ENCODE measurements at regions not wholly inside any gene's neighbourhood (a gene's known extent, or its start where the extent isn't known, plus 50 kb on each side); places are given as distances from the start of the nearest gene placed in this dataset.
"Not testable (repeated sequence)": the region's sequence is repeated elsewhere in the genome, so short reads cannot be mapped to it uniquely, and the experiment has no call there.

GRCh38 chr16:29346203-29346602 is 60.3 kb downstream of the NPIPB11 start:
- ATAC-seq; H3K9me1 ChIP-seq (ENCODE audit: control insufficient read depth, insufficient read depth, low read length); BruUV-seq (replicated peaks); H4K20me1 ChIP-seq (replicated peaks; ENCODE audit: control insufficient read depth, insufficient read depth, low read length); POLR2A ChIA-PET; CTCF ChIA-PET (ENCODE audit: low intra/inter-chr PET ratio); DNase-seq (ENCODE audit: extremely low read depth in 1 of 4, low spot score in 3 of 4); intact Hi-C loops (cut with micrococcal nuclease); H3K79me2 ChIP-seq (ENCODE audit: control insufficient read depth, insufficient read depth, low read length); in situ Hi-C loops (cut with MboI); H3K9ac ChIP-seq (ENCODE audit: insufficient read depth in 1 of 2, low read depth in 2 of 2, low read length in 2 of 2); H3K4me1 ChIP-seq (replicated peaks in 1 of 2; ENCODE audit: control insufficient read depth in 2 of 2, insufficient read depth in 2 of 2, low read length in 2 of 2); H3K27me3 ChIP-seq (ENCODE audit: control insufficient read depth in 2 of 2, insufficient read depth in 2 of 2, low read length in 2 of 2); H3K27ac ChIP-seq (ENCODE audit: extremely low read depth, low read depth, low read length); H2AFZ ChIP-seq (ENCODE audit: low read depth, low read length); FAIRE-seq; H3K36me3 ChIP-seq (ENCODE audit: control insufficient read depth, insufficient read depth, low read length); H3K9me3 ChIP-seq (replicated peaks; ENCODE audit: control insufficient read depth, insufficient read depth, low read depth, low read length); H3K4me2 ChIP-seq (ENCODE audit: insufficient read depth, low read length); H3K4me3 ChIP-seq: not testable (repeated sequence)
- WGBS (ENCODE audit: insufficient coverage, low coverage, missing lambda C conversion rate) = 14% methylated on average over 1 of the region's 2 CpGs

DNA sequence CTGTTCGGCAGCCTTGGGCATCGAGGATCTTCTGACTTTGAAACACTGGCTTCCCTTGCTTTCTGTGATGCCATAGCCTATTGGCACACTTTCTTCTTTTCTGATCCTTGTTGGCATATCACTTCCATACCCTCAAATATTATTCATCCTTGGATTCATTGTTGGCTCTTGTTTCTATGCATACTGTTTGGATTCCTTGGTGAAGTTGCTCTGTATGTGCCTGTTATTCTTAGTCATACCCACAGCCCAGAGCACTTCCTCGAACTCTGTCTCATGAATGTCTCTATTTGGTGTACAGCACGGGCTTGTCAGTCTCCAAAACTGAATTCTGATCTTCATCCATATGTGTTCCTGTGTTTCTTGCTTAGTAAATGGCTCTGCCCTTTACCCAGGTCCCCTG is 63.6 kb downstream of the NPIPB11 start:
- H2AFZ ChIP-seq (ENCODE audit: low read depth, low read length); H3K36me3 ChIP-seq (ENCODE audit: control insufficient read depth, insufficient read depth, low read length); FAIRE-seq; H3K4me2 ChIP-seq (ENCODE audit: insufficient read depth, low read length); H3K9me1 ChIP-seq (ENCODE audit: control insufficient read depth, insufficient read depth, low read length); H3K4me3 ChIP-seq; H4K20me1 ChIP-seq (replicated peaks; ENCODE audit: control insufficient read depth, insufficient read depth, low read length); BruUV-seq (replicated peaks); DNase-seq (ENCODE audit: extremely low read depth in 1 of 4, low spot score in 3 of 4); in situ Hi-C loops (cut with MboI); CTCF ChIA-PET (ENCODE audit: low intra/inter-chr PET ratio); H3K79me2 ChIP-seq (ENCODE audit: control insufficient read depth, insufficient read depth, low read length); H3K27ac ChIP-seq (ENCODE audit: extremely low read depth, low read depth, low read length); H3K9ac ChIP-seq (ENCODE audit: insufficient read depth in 1 of 2, low read depth in 2 of 2, low read length in 2 of 2); H3K27me3 ChIP-seq (ENCODE audit: control insufficient read depth in 2 of 2, insufficient read depth in 2 of 2, low read length in 2 of 2); ATAC-seq; H3K4me1 ChIP-seq (replicated peaks in 1 of 2; ENCODE audit: control insufficient read depth in 2 of 2, insufficient read depth in 2 of 2, low read length in 2 of 2); POLR2A ChIA-PET; H3K9me3 ChIP-seq (replicated peaks; ENCODE audit: control insufficient read depth, insufficient read depth, low read depth, low read length); intact Hi-C loops (cut with micrococcal nuclease): not testable (repeated sequence)
- 15% methylated on average over 3 of the region's 4 CpGs for WGBS (ENCODE audit: insufficient coverage, low coverage, missing lambda C conversion rate)

DNA sequence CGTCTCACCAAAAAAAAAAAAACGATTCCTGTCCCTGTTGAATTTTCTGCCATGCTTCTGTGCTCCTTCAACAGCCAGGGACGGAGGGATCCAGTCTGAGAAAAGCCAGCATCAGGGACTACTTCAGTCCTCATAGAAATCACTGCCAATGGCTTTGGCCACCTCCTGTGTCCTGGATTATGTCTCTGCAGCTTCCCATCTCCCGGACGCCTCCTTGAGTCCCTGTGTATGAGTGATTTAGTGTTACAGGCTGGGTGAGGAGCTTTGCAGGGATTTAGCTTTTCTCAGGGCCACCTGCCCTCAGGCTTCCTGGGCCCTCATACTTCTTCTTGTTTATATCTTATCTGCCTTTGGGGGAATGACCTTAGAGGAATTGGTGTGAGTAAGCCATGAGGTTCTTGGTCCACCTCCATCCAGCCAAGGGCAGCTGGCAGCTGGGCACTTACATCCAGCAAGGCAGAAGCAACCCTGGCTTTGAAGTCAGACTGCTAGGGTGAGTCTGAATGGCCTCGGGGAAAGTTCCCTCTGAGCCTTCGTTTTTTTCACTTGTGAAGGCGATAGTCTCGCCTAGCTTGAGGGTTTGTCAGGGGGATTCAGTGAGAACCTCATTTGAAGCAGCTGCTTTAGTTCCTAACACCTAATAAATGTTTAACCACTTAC is 65.6 kb downstream of the NPIPB11 start:
- H3K9me1 ChIP-seq (ENCODE audit: control insufficient read depth, insufficient read depth, low read length); intact Hi-C loops (cut with micrococcal nuclease); FAIRE-seq; H3K4me2 ChIP-seq (ENCODE audit: insufficient read depth, low read length); H3K27ac ChIP-seq (ENCODE audit: extremely low read depth, low read depth, low read length); H3K4me3 ChIP-seq; POLR2A ChIA-PET; H3K9me3 ChIP-seq (replicated peaks; ENCODE audit: control insufficient read depth, insufficient read depth, low read depth, low read length); CTCF ChIA-PET (ENCODE audit: low intra/inter-chr PET ratio); BruUV-seq (replicated peaks); H3K79me2 ChIP-seq (ENCODE audit: control insufficient read depth, insufficient read depth, low read length); H2AFZ ChIP-seq (ENCODE audit: low read depth, low read length); H3K9ac ChIP-seq (ENCODE audit: insufficient read depth in 1 of 2, low read depth in 2 of 2, low read length in 2 of 2); ATAC-seq; H3K36me3 ChIP-seq (ENCODE audit: control insufficient read depth, insufficient read depth, low read length); in situ Hi-C loops (cut with MboI); H4K20me1 ChIP-seq (replicated peaks; ENCODE audit: control insufficient read depth, insufficient read depth, low read length); DNase-seq (ENCODE audit: extremely low read depth in 1 of 4, low spot score in 3 of 4); H3K4me1 ChIP-seq (replicated peaks in 1 of 2; ENCODE audit: control insufficient read depth in 2 of 2, insufficient read depth in 2 of 2, low read length in 2 of 2): not testable (repeated sequence)
- peaks cover 0 to 12% of the 10 kb centered on the region in 2 experiments; a peak in 3 of 5 replicates for H3K27me3 ChIP-seq (ENCODE audit: control insufficient read depth in 2 of 2, insufficient read depth in 2 of 2, low read length in 2 of 2)
- 17% methylated on average over 5 of the region's 9 CpGs for WGBS (ENCODE audit: insufficient coverage, low coverage, missing lambda C conversion rate)

DNA sequence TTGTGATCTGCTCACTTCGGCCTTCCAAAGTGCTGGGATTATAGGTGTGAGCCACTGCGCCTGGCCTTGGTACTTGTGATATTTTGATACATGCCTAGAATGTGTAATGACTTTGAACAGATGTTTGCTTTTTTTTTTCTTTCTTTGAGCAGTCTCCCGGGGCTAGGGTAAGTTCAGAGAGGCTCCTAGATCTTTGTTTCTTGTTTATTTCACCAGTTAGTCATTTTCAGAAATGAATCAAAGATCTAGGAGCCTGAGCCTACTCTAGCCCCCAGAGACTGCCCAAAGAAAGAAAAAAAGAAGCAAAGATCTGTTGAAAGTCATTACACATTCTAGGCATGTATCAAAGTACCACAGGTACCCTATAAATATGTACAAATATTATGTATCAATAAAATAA is 66.3 kb downstream of the NPIPB11 start:
- H3K9ac ChIP-seq (ENCODE audit: insufficient read depth in 1 of 2, low read depth in 2 of 2, low read length in 2 of 2); DNase-seq (ENCODE audit: extremely low read depth in 1 of 4, low spot score in 3 of 4); intact Hi-C loops (cut with micrococcal nuclease); in situ Hi-C loops (cut with MboI); H3K79me2 ChIP-seq (ENCODE audit: control insufficient read depth, insufficient read depth, low read length); POLR2A ChIA-PET; H4K20me1 ChIP-seq (replicated peaks; ENCODE audit: control insufficient read depth, insufficient read depth, low read length); H3K4me1 ChIP-seq (replicated peaks in 1 of 2; ENCODE audit: control insufficient read depth in 2 of 2, insufficient read depth in 2 of 2, low read length in 2 of 2); ATAC-seq; H3K36me3 ChIP-seq (ENCODE audit: control insufficient read depth, insufficient read depth, low read length); H3K9me1 ChIP-seq (ENCODE audit: control insufficient read depth, insufficient read depth, low read length); CTCF ChIA-PET (ENCODE audit: low intra/inter-chr PET ratio); BruUV-seq (replicated peaks); H3K9me3 ChIP-seq (replicated peaks; ENCODE audit: control insufficient read depth, insufficient read depth, low read depth, low read length); H2AFZ ChIP-seq (ENCODE audit: low read depth, low read length); H3K4me2 ChIP-seq (ENCODE audit: insufficient read depth, low read length); H3K4me3 ChIP-seq; FAIRE-seq; H3K27ac ChIP-seq (ENCODE audit: extremely low read depth, low read depth, low read length): not testable (repeated sequence)
- 9% methylated on average over 1 of the region's 3 CpGs for WGBS (ENCODE audit: insufficient coverage, low coverage, missing lambda C conversion rate)
- H3K27me3 ChIP-seq (ENCODE audit: control insufficient read depth in 2 of 2, insufficient read depth in 2 of 2, low read length in 2 of 2) = peaks cover 0 to 15% of the 10 kb centered on the region in 2 experiments; a peak in 3 of 5 replicates

Data from K562 (cell line).